DND-41 (cell line): ENCODE measurements at regions not wholly inside any gene's neighbourhood (a gene's known extent, or its start where the extent isn't known, plus 50 kb on each side); places are given as distances from the start of the nearest gene placed in this dataset.

ENCODE experiments used
- ATAC-seq: fragments of 200-7000 bp; cut with Tn5 transposase; 3 replicates; pipeline ENCODE4 v1.9.1; 2021; ENCODE audit warnings: low read depth; ENCODE audit not compliant: insufficient read depth
- DNase-seq: peaks from one replicate; pipeline ENCODE4 v3.0.0-alpha.2; 2020
- H2AFZ ChIP-seq: 2 replicates; pipeline ENCODE4 v1.6.0; 2012; ENCODE audit warnings: low read depth, low read length
- H3K27ac ChIP-seq: 2 replicates; pipeline ENCODE4 v1.5.1; 2012; ENCODE audit warnings: low read length, inconsistent platforms
- H3K27me3 ChIP-seq: fragments of 200-600 bp; sonication (generic); 2 replicates; pipeline ENCODE4 v1.6.0; 2012; ENCODE audit warnings: low read length, mild to moderate bottlenecking, inconsistent platforms; ENCODE audit not compliant: insufficient read depth, poor library complexity
- H3K36me3 ChIP-seq: 2 replicates; pipeline ENCODE4 v1.5.1; 2012; ENCODE audit warnings: low read length, inconsistent platforms; ENCODE audit not compliant: insufficient read depth
- H3K4me1 ChIP-seq: 2 replicates; pipeline ENCODE4 v1.5.1; 2012; ENCODE audit warnings: mild to moderate bottlenecking, low read length; ENCODE audit not compliant: insufficient read depth
- H3K4me2 ChIP-seq: 2 replicates; pipeline ENCODE4 v1.6.0; 2012; ENCODE audit warnings: mild to moderate bottlenecking, moderate library complexity, low read length, inconsistent platforms; ENCODE audit not compliant: insufficient read depth
- H3K4me3 ChIP-seq, 2 experiments: fragments of 200-600 bp in 1 of 2; shearing (Covaris generic) in 1 of 2; 2 replicates each; pipeline ENCODE4 v1.5.1; 2012 to 2016; ENCODE audit warnings: inconsistent platforms in 2 of 2, low read length in 2 of 2, mild to moderate bottlenecking in 2 of 2, low read depth in 1 of 2, moderate library complexity in 1 of 2
- H3K79me2 ChIP-seq: 2 replicates; pipeline ENCODE4 v1.6.0; 2012; ENCODE audit warnings: low read length, inconsistent platforms; ENCODE audit not compliant: insufficient read depth
- H3K9ac ChIP-seq: 2 replicates; pipeline ENCODE4 v1.6.0; 2012; ENCODE audit warnings: low read depth, mild to moderate bottlenecking, inconsistent platforms, low read length, moderate library complexity
- H3K9me3 ChIP-seq: 2 replicates; pipeline ENCODE4 v1.5.1; 2012; ENCODE audit warnings: low read length, moderate library complexity, mild to moderate bottlenecking, inconsistent platforms; ENCODE audit not compliant: insufficient read depth, severe bottlenecking
- H4K20me1 ChIP-seq: 2 replicates; pipeline ENCODE4 v1.6.0; 2012; ENCODE audit warnings: low read length; ENCODE audit not compliant: insufficient read depth
- CTCF ChIP-seq: IDR thresholded peaks from 2 replicates; pipeline ENCODE4 v1.5.1; 2012; ENCODE audit warnings: borderline replicate concordance, low read length, moderate library complexity, mild to moderate bottlenecking; ENCODE audit not compliant: poor library complexity, severe bottlenecking; ENCODE audit errors: extremely low read depth
- EZH2 ChIP-seq: IDR thresholded peaks from 3 replicates; pipeline ENCODE4 v1.6.1; 2012; ENCODE audit warnings: borderline replicate concordance, low read depth, mild to moderate bottlenecking, moderate library complexity, low read length, inconsistent platforms; ENCODE audit not compliant: severe bottlenecking

GRCh38 chr3:177842743-177843734 lies 645.8 kb upstream of the TBL1XR1 start:
- Histone ChIP-seq H3K9me3 (no peaks in the 10 kb centered on the region), H3K4me2 (no peak overlapping the region), H3K4me3 (no peak overlapping the region), H3K36me3 (no peaks in the 10 kb centered on the region), H3K9ac (no peak overlapping the region), H4K20me1 (no peaks in the 10 kb centered on the region), H3K79me2 (no peaks in the 10 kb centered on the region), H3K27me3 (no peaks in the 10 kb centered on the region), H2AFZ (no peak overlapping the region), H3K4me1 (no peaks in the 10 kb centered on the region), H3K27ac (no peak overlapping the region)
- no peak for TF ChIP-seq EZH2
- TF ChIP-seq CTCF: no peak
- DNase-seq (no peak), ATAC-seq (no peak)

GRCh38 chr3:177852001-177852807 lies 654.9 kb upstream of the TBL1XR1 start:
- TF ChIP-seq CTCF (no peak), EZH2 (no peak)
- no peak for ATAC-seq
- no peak overlapping the region for H3K4me2 ChIP-seq

GRCh38 chr3:177855021-177855420 lies 657.7 kb upstream of the TBL1XR1 start:
- TF ChIP-seq CTCF (no peak), EZH2 (no peak)
- Histone ChIP-seq H3K79me2 (no peaks in the 10 kb centered on the region), H3K9me3 (no peaks in the 10 kb centered on the region), H3K36me3 (no peaks in the 10 kb centered on the region), H2AFZ (no peak overlapping the region), H3K4me1 (no peaks in the 10 kb centered on the region), H4K20me1 (no peaks in the 10 kb centered on the region), H3K4me2 (no peak overlapping the region), H3K4me3 (no peak overlapping the region), H3K27me3 (no peaks in the 10 kb centered on the region), H3K27ac (no peak overlapping the region), H3K9ac (no peak overlapping the region)
- ATAC-seq (no peak), DNase-seq (no peak)

More at GRCh38 chr3:177852001-177852807, 654.9 kb upstream of the TBL1XR1 start:
- Histone ChIP-seq H3K79me2 (no peaks in the 10 kb centered on the region), H2AFZ (no peak overlapping the region), H3K36me3 (no peaks in the 10 kb centered on the region), H3K4me1 (no peaks in the 10 kb centered on the region), H3K27me3 (no peaks in the 10 kb centered on the region), H3K9ac (no peak overlapping the region), H3K4me3 (no peak overlapping the region), H4K20me1 (no peaks in the 10 kb centered on the region), H3K27ac (no peak overlapping the region), H3K9me3 (no peaks in the 10 kb centered on the region)
- no peak for DNase-seq
